ENCODE measurements at regions not wholly inside any gene's neighbourhood (a gene's known extent, or its start where the extent isn't known, plus 50 kb on each side); places are given as distances from the start of the nearest gene placed in this dataset.

- DNase-seq (ENCODE audit: low spot score): no peak
Observed at GRCh38 chr2:144079803-144080202, 440.1 kb downstream of the ZEB2 start.

DNA sequence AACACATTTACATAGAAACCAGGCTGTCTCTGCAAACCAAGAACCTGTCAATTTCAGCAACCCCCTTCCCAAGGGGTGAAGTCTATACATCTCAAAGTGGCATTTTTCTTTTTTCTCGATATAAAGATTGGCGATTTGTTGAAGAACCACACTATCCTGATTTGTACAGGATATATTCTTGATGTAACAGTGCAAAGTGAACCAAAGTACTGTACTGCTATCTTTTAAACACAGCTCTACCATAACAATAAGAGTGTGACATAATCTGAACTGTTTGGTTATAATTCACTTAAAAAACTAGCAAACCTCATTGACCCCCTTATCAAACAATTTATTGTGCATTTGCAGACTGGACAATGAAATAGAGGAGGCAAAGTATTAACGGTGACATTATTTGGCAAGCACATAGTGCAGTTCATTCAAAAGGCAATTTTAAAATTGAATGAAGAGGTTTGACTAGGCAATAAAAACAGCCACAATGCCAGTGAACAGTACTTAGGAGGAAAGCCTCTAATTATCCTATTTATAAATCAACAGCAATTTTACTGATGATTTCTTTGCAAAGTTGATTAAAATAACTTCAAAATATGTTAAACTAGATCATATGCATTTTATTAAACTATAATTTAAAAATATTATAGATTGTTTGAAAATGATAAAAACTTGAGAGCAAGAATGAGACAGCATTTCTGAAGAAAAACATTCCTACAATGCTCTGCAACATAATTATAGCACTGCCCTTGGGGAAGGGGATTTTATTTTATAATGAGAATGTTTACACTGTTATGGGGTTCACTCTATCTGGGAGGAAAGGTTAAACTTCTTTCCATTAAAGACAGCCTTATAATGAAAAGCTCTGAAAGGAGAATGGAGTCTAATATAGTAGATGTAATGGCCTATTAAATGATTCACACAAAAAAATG lies 440.9 kb downstream of the ZEB2 start:
- no peak for DNase-seq (ENCODE audit: low spot score)

- peak; percentile 36 for DNase-seq (ENCODE audit: low spot score)
Observed at GRCh38 chr2:144078106-144078505, 441.8 kb downstream of the ZEB2 start.

DNA sequence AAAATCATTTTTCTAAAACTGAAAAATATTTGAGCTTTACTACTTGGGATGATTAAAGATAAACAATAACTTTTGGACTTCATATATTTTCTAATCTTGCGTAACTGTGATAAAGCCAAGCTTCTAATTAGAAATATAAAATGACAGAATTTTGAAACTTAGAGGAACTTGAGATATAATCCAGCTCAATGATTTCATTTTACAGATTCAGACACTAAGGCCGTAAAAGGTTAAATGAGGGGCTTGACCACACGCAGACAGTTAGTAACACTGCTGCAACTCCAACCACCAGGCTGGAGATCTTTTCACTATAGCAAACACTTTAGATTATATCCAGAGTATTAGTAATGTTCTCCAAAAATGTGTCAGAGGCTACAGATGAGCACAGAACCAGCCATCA lies 445.5 kb downstream of the ZEB2 start:
- no peak for DNase-seq (ENCODE audit: low spot score)

DNA sequence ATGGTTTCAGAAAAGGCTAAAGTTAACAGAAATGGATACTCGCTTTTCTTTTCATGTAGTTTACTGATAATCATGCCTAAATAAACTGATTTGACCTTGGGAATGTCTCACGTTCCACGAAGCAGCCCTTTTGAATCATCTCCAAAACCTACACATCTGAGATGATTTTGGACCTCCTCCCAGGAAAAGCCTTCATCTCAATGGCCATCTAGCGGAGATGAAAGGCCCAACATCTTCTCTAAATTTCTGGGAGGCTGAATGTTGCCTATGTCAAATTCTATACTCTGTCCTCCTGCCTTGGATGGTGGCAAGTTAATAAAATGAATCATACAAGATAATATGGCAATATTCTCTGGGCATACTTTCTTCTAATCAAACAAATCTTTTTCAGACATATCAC lies 448.5 kb downstream of the ZEB2 start:
- DNase-seq (ENCODE audit: low spot score): peak; percentile 13

DNA sequence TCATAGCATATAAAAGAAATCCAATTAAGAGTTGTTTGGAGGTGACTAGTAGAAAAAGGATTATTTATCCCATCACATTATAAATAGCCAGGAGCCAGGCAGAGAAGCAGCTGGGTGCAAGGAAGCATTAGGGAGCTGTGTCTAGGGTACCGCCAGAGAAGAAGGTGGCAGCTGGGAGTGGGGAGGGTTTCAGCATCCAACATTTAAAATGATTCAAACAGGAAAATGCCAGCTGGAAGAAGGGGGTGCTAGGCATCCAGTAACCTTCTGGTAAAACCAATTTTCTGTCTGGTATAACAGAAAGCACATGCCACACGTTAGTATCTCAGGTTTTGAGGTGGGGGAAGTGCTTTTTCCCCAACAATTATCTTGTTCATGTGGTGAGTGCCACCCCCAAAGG lies 452.4 kb downstream of the ZEB2 start:
- DNase-seq (ENCODE audit: low spot score): no peak

GRCh38 chr2:144063602-144064001 lies 456.3 kb downstream of the ZEB2 start:
- no peak for DNase-seq (ENCODE audit: low spot score)

DNA sequence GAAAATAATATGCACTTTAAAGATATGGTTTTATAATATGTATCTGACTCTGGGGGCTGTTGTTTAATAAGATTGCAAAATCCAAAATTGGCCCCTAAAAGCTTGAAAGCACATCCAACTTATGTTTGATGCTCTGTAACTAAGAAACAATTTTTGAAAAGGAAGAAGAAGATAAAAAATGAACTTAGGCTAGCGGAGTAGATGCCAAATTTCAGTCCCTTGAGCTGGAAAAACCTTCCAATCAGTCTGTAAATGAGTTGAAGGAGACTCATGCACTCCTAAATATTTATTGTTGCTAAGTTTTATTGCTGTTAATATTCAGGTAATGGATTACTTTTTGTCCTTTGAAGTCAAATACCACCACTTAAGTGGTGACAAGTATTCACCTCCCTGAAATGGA lies 465.0 kb downstream of the ZEB2 start:
- no peak for DNase-seq (ENCODE audit: low spot score)

GRCh38 chr2:144052083-144052482 lies 467.8 kb downstream of the ZEB2 start:
- peak; percentile 11 for DNase-seq (ENCODE audit: low spot score)

DNA sequence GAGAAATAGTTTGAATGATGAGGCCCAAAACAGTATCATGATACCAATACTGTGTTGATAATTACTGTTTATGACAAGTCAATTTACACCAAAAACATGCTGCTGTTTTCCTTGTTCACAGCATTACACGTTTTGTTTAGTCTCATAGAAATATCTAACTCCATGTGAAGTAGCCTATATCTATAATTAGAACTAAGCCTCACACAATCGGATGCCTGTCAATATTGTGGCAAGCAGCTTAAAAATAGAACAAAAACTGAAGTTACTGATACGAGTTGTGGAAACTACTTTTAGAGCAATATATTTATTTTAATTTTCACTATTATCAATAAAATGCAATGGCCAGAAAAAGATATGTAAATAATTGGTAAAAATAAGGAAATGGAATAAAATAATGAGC lies 470.8 kb downstream of the ZEB2 start:
- DNase-seq (ENCODE audit: low spot score): no peak

GRCh38 chr2:144048631-144049060 lies 471.3 kb downstream of the ZEB2 start:
- DNase-seq (ENCODE audit: low spot score): peak; percentile 5

- DNase-seq (ENCODE audit: low spot score): no peak
Observed at GRCh38 chr2:144042751-144043150, 477.2 kb downstream of the ZEB2 start.

DNA sequence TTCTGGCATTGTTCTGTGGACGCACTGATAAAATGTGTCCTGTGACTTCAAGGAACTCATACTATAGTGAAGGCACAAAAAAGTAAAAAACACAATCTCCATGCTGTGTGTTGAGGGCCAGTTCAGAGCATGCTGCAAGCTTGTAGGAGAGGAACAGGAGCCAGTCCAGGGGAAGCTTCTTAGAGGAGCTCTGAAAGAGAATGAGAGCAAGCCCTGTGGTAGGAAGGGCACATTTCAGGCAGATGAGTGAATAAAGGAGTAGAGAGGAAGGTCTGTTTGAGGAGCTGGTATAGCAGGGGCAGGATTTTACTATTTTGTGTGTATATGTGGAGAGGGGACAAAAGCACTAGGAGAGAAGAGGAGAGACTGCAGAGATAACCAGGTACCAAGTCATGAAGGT lies 478.3 kb downstream of the ZEB2 start:
- DNase-seq (ENCODE audit: low spot score): no peak

GRCh38 chr2:144040834-144041233 lies 479.1 kb downstream of the ZEB2 start:
- DNase-seq (ENCODE audit: low spot score): no peak

- peak; percentile 41 for DNase-seq (ENCODE audit: low spot score)
Observed at GRCh38 chr2:144032566-144032965, 487.4 kb downstream of the ZEB2 start.

DNA sequence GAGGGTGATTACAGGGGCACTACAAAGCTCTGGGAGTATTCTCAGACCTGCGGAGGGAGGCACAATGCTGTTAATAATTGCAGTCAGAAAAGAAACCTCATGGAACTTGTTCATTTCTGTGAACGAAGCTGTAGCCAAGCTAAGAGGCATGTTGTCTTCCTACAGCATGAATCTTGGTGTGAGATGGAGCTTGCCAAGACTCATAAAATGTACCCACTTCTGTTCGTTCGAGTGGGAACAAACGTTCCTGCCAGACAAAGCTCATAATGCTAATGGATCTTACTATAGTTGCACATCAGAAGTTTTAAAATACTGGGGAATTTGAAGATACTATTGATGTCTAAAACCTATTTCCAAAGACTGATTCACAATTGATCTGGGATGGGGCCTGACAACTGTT lies 489.1 kb downstream of the ZEB2 start:
- DNase-seq (ENCODE audit: low spot score): no peak

DNA sequence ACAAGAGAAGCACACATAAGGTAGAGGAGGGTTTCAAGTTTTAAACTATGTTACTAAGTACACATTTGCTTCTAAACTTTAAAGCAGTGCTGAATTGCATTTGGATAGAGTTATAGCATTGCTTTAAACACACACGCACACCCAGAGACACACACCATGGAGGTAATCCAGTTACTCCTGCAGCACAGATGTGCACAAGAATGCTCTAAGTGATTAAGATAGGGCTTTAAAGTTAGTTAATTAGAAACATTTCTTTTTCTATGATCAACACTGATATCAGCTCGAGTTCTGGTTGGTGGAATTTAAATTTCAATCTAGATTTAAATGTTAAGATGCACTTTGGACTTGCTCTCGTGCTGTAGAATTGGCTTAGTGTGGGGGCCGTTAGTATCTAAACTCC lies 492.3 kb downstream of the ZEB2 start:
- DNase-seq (ENCODE audit: low spot score): no peak

GRCh38 chr2:144026753-144027152 lies 493.2 kb downstream of the ZEB2 start:
- no peak for DNase-seq (ENCODE audit: low spot score)

- DNase-seq (ENCODE audit: low spot score): no peak
Observed at GRCh38 chr2:144020047-144020446, 499.9 kb downstream of the ZEB2 start.

DNA sequence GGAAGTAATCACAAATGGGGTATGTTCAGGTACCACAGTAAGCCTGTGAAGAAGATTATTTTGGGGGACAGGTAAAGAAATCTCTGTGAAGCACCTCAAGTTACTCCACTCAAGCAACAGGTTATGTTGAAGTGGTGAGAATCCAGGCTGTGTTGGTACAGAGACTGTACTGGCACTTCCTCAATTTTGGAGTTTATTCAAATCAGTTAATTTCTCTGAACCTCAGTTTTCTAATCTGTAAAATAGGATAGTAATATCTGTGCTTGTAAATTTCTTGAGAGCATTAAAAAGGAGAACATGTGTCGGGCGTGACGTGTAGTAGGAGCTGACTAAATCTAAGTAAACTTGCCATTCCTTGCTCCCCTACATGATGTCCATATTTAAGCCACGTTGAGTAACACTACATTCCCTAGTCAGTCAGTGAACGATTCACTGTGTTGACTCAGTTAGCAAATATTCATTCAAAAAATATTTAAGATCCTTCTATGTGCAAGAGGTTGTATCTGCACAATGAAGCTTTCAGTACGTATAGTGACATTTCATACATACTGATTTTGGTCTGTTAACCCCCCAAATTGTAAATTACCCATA lies 504.2 kb downstream of the ZEB2 start:
- peak; percentile 78 for DNase-seq (ENCODE audit: low spot score)

GRCh38 chr2:144015036-144015435 lies 504.9 kb downstream of the ZEB2 start:
- DNase-seq (ENCODE audit: low spot score): no peak

DNA sequence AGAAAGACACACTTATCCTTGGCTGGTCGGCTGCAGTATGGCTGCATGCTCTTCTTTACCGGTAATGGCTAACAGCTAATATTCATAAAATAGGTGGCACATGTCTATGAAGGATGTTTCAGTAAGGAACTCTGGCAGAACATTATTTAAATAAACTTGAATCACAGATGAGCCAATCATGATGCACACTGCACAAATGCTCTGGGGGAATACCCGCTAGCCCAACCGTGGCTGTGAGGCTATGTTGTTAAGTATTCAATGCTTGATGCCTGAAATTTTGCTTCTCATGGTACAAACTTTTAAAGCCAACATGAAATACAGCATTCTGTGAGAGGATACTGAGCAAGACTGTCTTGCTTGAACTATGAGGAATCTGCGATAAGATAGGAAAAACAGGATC lies 505.8 kb downstream of the ZEB2 start:
- DNase-seq (ENCODE audit: low spot score): peak; percentile 19

DNA sequence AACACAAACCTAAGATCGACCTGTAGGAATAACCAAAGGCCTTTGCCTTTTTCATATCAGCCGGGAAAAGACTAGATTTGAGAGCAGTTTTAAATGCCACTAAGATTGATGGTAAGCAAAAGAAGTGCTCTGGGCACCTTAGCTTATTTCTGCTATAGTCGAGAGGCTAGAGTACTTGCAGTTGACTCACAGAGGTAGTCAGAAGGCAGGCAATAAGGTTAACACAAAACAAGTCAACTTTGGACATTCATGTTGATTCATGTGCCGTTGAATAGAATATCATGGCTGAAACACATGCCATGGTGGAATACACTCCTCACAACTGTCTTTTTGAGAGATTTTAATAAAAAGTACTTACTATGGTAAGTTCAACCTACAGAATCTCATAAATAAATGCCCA lies 507.6 kb downstream of the ZEB2 start:
- no peak for DNase-seq (ENCODE audit: low spot score)

DNA sequence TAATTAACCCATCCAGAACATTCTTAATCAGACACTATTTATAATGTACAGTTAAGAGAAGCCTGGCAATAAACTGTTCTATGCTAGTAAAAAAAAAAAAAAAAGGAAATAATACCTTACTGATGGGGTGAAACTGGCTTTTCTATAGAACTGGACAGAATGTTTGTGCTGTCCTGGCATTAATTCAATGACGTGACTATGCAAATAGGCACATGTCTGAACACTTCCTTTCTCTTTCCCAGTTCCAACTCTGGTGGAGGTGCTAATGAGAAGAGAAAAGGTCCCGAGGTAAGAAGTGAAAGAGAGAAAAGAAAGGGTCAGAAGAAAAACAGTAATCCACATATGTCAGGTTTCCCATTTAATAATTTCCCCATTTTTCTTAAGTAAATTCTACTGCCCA lies 508.4 kb downstream of the ZEB2 start:
- DNase-seq (ENCODE audit: low spot score): no peak
